SK-N-SH treated with all-trans-retinoic acid at 6 μM for 48 hours (cell line): ENCODE measurements at regions not wholly inside any gene's neighbourhood (a gene's known extent, or its start where the extent isn't known, plus 50 kb on each side); places are given as distances from the start of the nearest gene placed in this dataset.

ENCODE experiments used
- ARNTL ChIP-seq: fragments of 450-650 bp; formaldehyde crosslinking; IDR thresholded peaks from 2 replicates; pipeline ENCODE4 v1.5.0; 2020; ENCODE audit warnings: low read depth, mild to moderate bottlenecking, moderate library complexity, borderline replicate concordance
- BACH2 ChIP-seq: fragments of 250-450 bp; sonication (Bioruptor Pico); IDR thresholded peaks from 2 replicates; pipeline ENCODE4 v1.9.0; 2021; ENCODE audit warnings: mild to moderate bottlenecking, borderline replicate concordance
- OSR1 ChIP-seq: fragments of 250-450 bp; sonication (Bioruptor Pico); IDR thresholded peaks from 2 replicates; pipeline ENCODE4 v1.8.0; 2022; ENCODE audit warnings: moderate library complexity, mild to moderate bottlenecking, inconsistent platforms
- PATZ1 ChIP-seq: fragments of 250-450 bp; sonication (Bioruptor Pico); IDR thresholded peaks from 2 replicates; pipeline ENCODE4 v1.8.0; 2020; ENCODE audit warnings: mild to moderate bottlenecking, moderate library complexity, borderline replicate concordance
- PPARA ChIP-seq: fragments of 250-450 bp; sonication (Bioruptor Pico); IDR thresholded peaks from 2 replicates; pipeline ENCODE4 v1.5.0; 2020; ENCODE audit warnings: mild to moderate bottlenecking, borderline replicate concordance
- RARB ChIP-seq: fragments of 250-450 bp; sonication (Bioruptor Pico); IDR thresholded peaks from 2 replicates; pipeline ENCODE4 v1.8.0; 2021; ENCODE audit warnings: mild to moderate bottlenecking, moderate library complexity
- TOX ChIP-seq: fragments of 250-450 bp; sonication (Bioruptor Pico); IDR thresholded peaks from 2 replicates; pipeline ENCODE4 v1.8.0; 2021; ENCODE audit warnings: mild to moderate bottlenecking, moderate library complexity, borderline replicate concordance
- TSHZ2 ChIP-seq: fragments of 250-450 bp; sonication (Bioruptor Pico); IDR thresholded peaks from 2 replicates; pipeline ENCODE4 v1.5.0; 2020; ENCODE audit warnings: mild to moderate bottlenecking, moderate library complexity
- ZNF565 ChIP-seq: fragments of 450-650 bp; formaldehyde crosslinking; conservative IDR thresholded peaks from 2 replicates; pipeline ENCODE4 v1.5.0; 2020; ENCODE audit warnings: low read depth, mild to moderate bottlenecking, moderate library complexity

- TF ChIP-seq PPARA (CRISPR knock-in tag) (no peak), ARNTL (CRISPR knock-in tag) (no peak), RARB (CRISPR knock-in tag) (no peak), ZNF565 (CRISPR knock-in tag) (no peak), BACH2 (CRISPR knock-in tag) (no peak), TSHZ2 (CRISPR knock-in tag) (no peak), OSR1 (CRISPR knock-in tag) (no peak), PATZ1 (CRISPR knock-in tag) (no peak), TOX (CRISPR knock-in tag) (no peak)
Measured at GRCh38 chr13:103815619-103816018, 749.4 kb upstream of the SLC10A2 start.
